OCI-LY1 (cell line): ENCODE measurements at regions not wholly inside any gene's neighbourhood (a gene's known extent, or its start where the extent isn't known, plus 50 kb on each side); places are given as distances from the start of the nearest gene placed in this dataset.

ENCODE experiments used
- H2AFZ ChIP-seq: fragments of 200-600 bp; sonication (generic), shearing (Covaris generic); 2 replicates; pipeline ENCODE4 v1.6.0; 2014; ENCODE audit warnings: antibody characterized with exemption, mild to moderate bottlenecking, low read length
- H3F3A ChIP-seq: fragments of 200-600 bp; sonication (generic), shearing (Covaris generic); 2 replicates; pipeline ENCODE4 v1.6.0; 2014; ENCODE audit warnings: mild to moderate bottlenecking, antibody characterized with exemption, low read length, moderate library complexity; ENCODE audit not compliant: insufficient read depth
- H3K27ac ChIP-seq: fragments of 200-600 bp; sonication (generic); 2 replicates; pipeline ENCODE4 v1.5.1; 2014; ENCODE audit warnings: low read length, mixed run types, mild to moderate bottlenecking, low read depth; ENCODE audit not compliant: poor library complexity, severe bottlenecking
- H3K27me3 ChIP-seq: fragments of 200-600 bp; sonication (generic); 2 replicates; pipeline ENCODE4 v1.6.0; 2014; ENCODE audit warnings: antibody characterized with exemption, mild to moderate bottlenecking, low read length, moderate library complexity; ENCODE audit not compliant: insufficient read depth
- H3K36me3 ChIP-seq: fragments of 200-600 bp; sonication (generic); 2 replicates; pipeline ENCODE4 v1.6.1; 2014; ENCODE audit warnings: mild to moderate bottlenecking, antibody characterized with exemption, low read length, moderate library complexity, mixed read lengths; ENCODE audit not compliant: insufficient read depth
- H3K4me1 ChIP-seq: fragments of 200-600 bp; sonication (generic); 2 replicates; pipeline ENCODE4 v1.5.1; 2014; ENCODE audit warnings: mild to moderate bottlenecking, low read length, moderate library complexity; ENCODE audit not compliant: insufficient read depth, severe bottlenecking
- H3K4me2 ChIP-seq: fragments of 200-600 bp; sonication (generic), shearing (Covaris generic); 2 replicates; pipeline ENCODE4 v1.6.1; 2014; ENCODE audit warnings: low read length
- H3K4me3 ChIP-seq: fragments of 200-600 bp; sonication (generic); 2 replicates; pipeline ENCODE4 v1.5.1; 2014; ENCODE audit warnings: low read length, low read depth, mild to moderate bottlenecking, mixed read lengths; ENCODE audit not compliant: poor library complexity, severe bottlenecking
- H3K79me2 ChIP-seq: fragments of 200-600 bp; shearing (Covaris generic); 2 replicates; pipeline ENCODE4 v1.6.1; 2016; ENCODE audit warnings: mixed run types, low read length, mixed read lengths; ENCODE audit not compliant: insufficient read depth
- H3K9ac ChIP-seq: fragments of 200-600 bp; sonication (generic), shearing (Covaris generic); 2 replicates; pipeline ENCODE4 v1.6.1; 2014; ENCODE audit warnings: mild to moderate bottlenecking, low read length, mixed read lengths
- H3K9me2 ChIP-seq: fragments of 200-600 bp; sonication (generic), shearing (Covaris generic); 2 replicates; pipeline ENCODE4 v1.6.1; 2014; ENCODE audit warnings: low read depth, mild to moderate bottlenecking, low read length, mixed read lengths
- H3K9me3 ChIP-seq: fragments of 200-600 bp; shearing (Covaris generic); 2 replicates; pipeline ENCODE4 v1.6.1; 2014; ENCODE audit warnings: low read length, mixed read lengths
- H4K20me1 ChIP-seq: fragments of 200-600 bp; sonication (generic), shearing (Covaris generic); 2 replicates; pipeline ENCODE4 v1.6.0; 2016; ENCODE audit warnings: mild to moderate bottlenecking, low read length; ENCODE audit not compliant: insufficient read depth
- CTCF ChIP-seq: fragments of 200-600 bp; sonication (generic), shearing (Covaris generic); IDR thresholded peaks from 2 replicates; pipeline ENCODE4 v1.5.1; 2017; ENCODE audit warnings: mild to moderate bottlenecking, antibody characterized with exemption, low read length, moderate library complexity, mixed read lengths
- EZH2 ChIP-seq: fragments of 200-600 bp; sonication (generic), shearing (Covaris generic); IDR thresholded peaks from 2 replicates; pipeline ENCODE4 v1.8.0; 2017; ENCODE audit warnings: borderline replicate concordance, mixed run types, mild to moderate bottlenecking, antibody characterized with exemption, low read length, moderate library complexity, mixed read lengths

GRCh38 chr14:100475268-100475667, 111.9 kb downstream of the BEGAIN start:
- TF ChIP-seq CTCF (no peak), EZH2 (no peak)
- Histone ChIP-seq H4K20me1 (no peaks in the 10 kb centered on the region), H3K4me2 (no peak overlapping the region), H3K27ac (no peak overlapping the region), H3F3A (no peaks in the 10 kb centered on the region), H3K36me3 (no peaks in the 10 kb centered on the region), H3K9me2 (no peaks in the 10 kb centered on the region), H2AFZ (no peak overlapping the region), H3K9ac (no peak overlapping the region), H3K4me1 (no peaks in the 10 kb centered on the region), H3K9me3 (no peaks in the 10 kb centered on the region), H3K4me3 (no peak overlapping the region), H3K27me3 (no peaks in the 10 kb centered on the region), H3K79me2 (no peaks in the 10 kb centered on the region)

GRCh38 chr14:100476012-100476822, 111.0 kb downstream of the BEGAIN start:
- Histone ChIP-seq H3K4me3 (no peak overlapping the region), H2AFZ (no peak overlapping the region), H3K4me1 (no peaks in the 10 kb centered on the region), H3K9ac (no peak overlapping the region), H3K79me2 (no peaks in the 10 kb centered on the region), H3F3A (no peaks in the 10 kb centered on the region), H3K36me3 (no peaks in the 10 kb centered on the region), H3K27ac (no peak overlapping the region), H3K27me3 (no peaks in the 10 kb centered on the region), H3K9me2 (no peaks in the 10 kb centered on the region), H3K4me2 (no peak overlapping the region), H4K20me1 (no peaks in the 10 kb centered on the region), H3K9me3 (no peaks in the 10 kb centered on the region)
- TF ChIP-seq CTCF (no peak), EZH2 (no peak)

- TF ChIP-seq EZH2: no peak
- no peak for TF ChIP-seq CTCF
- Histone ChIP-seq H3K4me3 (no peak overlapping the region), H3K9me3 (no peaks in the 10 kb centered on the region), H3K4me2 (no peak overlapping the region), H3K9ac (no peak overlapping the region), H3K9me2 (no peaks in the 10 kb centered on the region), H3K4me1 (no peaks in the 10 kb centered on the region), H3K79me2 (no peaks in the 10 kb centered on the region), H3K36me3 (no peaks in the 10 kb centered on the region), H4K20me1 (no peaks in the 10 kb centered on the region), H2AFZ (no peak overlapping the region), H3F3A (no peaks in the 10 kb centered on the region), H3K27ac (no peak overlapping the region), H3K27me3 (no peaks in the 10 kb centered on the region)
Observed at GRCh38 chr14:100484531-100485267, 102.5 kb downstream of the BEGAIN start.
